Right renal pelvis (tissue), 4 donors: ENCODE measurements at regions not wholly inside any gene's neighbourhood (a gene's known extent, or its start where the extent isn't known, plus 50 kb on each side); places are given as distances from the start of the nearest gene placed in this dataset.
"Not testable (repeated sequence)": the region's sequence is repeated elsewhere in the genome, so short reads cannot be mapped to it uniquely, and the experiment has no call there.

Experiments used
- DNase-seq, 4 donors: peaks; one replicate each; pipeline ENCODE4 v3.0.0-alpha.2; 2013; ENCODE audit warnings: low read depth in 4 of 4, low spot score in 3 of 4, missing footprints in 1 of 4

DNA sequence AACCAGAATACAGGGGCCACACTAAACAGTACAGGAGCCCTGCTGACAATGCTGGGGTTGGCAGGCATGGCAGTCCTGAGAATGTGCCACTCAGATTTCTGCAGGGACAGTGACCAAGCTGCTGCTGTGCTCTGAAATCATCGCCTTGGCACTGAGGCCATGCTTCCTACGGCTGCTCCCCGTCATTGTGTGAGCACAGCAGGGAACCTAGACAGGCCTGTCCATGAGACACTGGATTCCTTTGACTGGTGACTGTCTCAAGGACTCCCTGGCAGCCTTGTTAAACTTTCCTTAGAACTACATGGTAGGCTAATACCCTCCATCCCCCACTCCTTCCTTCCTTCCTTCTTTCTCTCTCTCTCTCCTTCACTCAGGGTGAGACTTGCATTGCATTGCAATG is 111.4 kb downstream of the LUZP4 start:
- DNase-seq = no peak

DNA sequence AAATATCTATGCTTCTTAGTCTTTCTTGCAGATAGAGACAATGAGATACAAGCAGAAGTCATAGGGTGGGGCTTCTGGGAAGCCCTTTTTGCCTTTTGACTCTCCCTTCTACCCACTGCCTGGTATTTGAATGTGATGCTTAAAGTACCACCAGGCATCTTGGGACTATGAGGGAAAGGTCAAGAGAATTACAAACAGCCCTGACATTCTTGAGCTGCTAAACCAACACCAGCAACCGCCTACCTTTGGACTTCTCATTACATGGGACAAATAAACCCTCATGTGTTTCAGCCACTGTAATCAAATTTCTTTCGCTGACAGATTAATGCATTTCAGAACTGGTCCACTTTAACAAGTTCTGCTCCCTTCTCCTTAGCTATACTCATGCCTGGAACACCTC is 112.8 kb downstream of the LUZP4 start:
- DNase-seq = no peak

DNA sequence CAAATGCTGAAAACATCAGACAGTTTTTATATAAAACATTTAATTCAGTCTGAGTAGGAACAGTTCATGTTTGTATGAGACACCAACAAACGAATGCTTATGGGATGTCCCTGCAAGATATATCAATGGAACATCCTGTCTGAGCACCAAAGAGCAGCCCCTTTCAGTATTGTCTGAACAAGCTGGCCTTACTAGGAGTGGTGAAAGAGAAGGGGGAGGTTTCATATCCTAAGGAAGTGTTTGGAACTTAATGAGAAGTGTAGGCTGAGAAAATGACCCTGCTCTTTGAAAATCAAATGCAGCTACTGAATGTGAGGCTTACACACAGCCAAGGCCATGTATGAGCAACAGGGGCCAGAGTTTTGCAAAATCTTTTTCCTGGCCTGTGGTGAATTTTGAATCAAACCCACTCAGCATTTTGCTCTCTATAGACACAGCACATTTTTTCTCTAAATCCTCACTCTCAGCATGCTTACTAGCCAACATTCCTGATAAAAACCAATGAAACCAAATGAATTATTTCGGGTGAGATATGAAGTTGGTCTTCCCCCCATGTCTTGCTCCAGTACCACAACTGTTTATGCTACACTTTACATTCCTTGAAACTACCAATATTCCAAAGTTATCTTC is 119.4 kb downstream of the LUZP4 start:
- no peak for DNase-seq

DNA sequence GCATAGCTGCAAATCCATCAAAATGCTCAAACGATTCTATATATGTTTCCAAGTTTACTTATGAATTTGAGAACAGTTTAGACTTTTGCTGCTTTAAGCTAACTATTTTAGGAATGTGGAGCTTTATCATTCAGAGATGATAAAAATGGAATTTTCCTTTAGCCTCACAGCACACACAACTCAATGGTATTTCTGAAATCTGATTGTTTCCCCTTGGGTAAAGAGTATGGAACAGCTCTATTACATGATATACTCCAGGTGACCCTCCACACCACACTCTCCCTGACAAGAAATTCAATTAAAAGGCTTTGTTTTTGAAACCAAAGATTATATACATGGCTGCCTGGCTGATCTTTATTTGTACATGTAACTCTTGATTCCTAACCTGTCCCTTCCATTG is 120.0 kb downstream of the LUZP4 start:
- no peak for DNase-seq

DNA sequence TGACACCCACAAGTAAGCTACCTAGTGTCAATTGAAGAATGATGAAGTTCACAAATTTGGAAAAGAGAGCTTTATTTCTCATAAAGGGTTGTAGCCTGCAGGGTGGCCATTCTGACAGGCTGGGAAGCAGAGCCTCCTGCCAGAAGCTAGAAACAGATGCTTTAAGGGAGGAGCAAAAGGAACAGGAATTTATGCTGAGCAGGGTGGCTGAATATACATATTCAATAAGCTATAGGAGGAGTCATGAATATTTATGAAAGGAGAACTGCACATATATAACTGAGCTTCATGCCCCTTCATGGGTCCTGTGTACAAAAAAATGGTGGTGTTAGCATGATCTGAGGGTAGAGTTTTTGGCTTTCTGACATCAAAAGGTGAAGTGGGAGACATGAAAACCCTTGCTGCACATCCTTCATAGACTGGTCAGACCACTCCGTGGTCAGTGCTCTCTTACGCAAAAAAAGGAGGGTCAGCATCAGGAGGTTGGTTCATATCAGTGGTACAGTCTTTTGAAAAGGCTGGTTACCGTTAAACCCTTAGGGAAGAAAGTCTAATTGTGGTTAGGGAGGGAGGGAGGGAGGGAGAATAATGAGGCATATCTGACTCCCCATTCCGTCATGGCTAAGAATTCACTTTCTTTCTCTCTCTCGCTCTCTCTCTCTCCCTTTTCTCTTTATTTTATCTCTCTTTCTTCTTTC is 121.4 kb downstream of the LUZP4 start:
- DNase-seq = no peak

DNA sequence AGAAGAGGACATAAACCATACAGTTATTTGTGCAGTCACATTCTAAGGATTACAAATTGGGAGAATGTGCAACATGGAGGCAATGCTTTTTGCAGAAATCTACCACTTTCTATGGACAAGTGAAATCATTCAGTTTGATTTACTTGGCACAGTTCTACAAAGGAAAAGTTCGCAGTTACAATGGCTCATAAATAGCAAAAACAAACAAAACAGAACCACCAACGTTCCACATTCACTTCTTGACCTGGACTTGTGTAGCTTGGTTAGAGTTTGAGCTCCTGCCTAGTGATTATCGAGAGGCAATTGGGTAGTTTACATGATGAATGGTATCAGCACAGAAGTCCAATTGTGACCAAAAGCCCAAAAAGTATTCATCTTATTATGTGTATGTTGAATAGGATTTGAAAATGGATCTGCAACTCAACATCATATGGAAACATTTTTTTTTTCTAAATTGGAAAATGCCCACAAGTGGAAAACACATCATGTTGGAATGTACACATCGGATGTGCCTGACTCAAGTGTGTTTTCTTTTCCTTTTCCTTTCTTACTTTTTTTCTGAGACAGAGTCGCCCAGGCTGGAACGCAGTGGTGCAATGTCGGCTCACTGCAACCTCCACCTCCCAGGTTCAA is 123.8 kb downstream of the LUZP4 start:
- no peak for DNase-seq

DNA sequence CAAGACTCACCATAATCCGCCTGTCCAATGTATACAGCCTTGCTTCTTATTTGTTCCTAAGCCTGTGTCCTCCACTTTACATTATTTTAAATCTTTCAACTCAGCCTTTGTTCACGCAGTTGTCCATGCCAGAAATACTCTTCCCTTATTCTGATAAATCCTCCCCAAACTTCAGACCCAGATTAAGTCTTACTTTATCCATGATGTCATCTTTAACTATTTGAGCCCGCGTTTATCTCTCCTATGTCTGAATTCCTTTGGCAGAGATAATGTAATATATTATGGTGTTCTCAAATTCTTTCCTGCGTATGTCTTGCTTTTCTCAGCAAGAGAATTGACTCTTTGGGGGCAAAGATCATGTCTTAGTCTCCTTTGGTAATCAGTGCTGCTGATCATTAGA is 129.6 kb downstream of the LUZP4 start:
- no peak for DNase-seq

DNA sequence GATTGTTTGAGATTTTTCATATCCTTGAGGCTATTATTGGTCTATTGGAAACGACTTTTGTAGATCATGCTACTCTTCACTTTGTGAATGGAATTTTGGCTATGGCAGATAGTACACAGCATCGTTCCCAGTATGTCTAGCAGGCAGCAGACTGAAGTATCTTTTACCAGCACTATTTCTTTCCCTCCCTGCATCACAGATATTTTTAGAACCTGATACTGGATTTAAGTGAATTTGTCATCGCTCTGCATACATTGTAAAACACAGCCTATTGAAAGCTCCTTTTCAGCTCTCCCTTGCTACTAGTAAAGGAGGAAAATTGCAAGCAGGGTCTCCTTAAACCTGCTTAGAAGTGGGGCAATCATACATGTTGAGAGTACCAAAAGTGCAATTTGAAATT is 133.6 kb downstream of the LUZP4 start:
- no peak for DNase-seq

DNA sequence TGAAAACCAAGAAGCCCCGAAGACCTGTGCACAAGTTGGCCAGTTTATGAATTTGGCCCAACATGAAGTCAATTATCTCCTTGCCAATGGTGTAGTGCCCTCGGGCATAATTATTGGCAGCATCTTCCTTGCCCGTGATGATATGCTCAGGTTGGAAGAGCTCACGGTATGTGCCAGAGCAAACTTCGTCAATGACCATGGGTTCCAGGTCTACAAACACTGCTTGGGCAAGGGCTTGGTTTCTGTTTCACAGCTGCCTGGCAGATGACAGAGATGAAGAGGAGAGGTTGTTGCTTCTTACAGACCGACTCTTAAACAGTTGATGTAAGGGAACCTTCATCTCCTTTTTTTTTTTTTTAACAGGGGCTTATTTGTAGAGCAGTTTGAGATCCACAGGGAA is 135.6 kb upstream of the PLS3 start:
- no peak for DNase-seq

DNA sequence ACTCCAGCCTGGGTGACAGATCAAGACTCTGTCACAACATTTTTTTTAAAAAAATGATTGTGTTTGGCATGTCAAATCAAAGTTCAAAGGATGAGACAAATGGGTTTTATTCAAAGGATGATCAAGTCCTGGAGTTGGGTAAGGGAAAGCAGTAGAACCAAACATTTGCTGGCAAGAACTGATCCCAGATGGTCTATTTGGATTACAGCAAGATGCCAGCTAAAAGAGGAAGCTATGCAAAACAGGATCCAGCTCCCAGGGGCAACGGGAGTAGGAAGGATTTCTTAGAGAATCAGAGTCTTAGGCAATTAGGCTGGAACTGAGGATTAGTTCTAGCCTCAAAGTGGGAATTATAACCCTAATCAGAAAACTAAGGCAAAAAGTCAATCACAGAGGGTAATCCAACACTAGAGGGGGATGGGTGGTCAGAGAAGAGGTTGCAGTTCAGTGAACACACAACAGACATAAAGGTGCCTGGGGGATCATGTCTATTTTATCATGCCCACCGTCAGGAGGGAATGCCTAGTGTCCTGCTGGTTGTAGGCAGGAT is 133.0 kb upstream of the PLS3 start:
- DNase-seq = no peak

DNA sequence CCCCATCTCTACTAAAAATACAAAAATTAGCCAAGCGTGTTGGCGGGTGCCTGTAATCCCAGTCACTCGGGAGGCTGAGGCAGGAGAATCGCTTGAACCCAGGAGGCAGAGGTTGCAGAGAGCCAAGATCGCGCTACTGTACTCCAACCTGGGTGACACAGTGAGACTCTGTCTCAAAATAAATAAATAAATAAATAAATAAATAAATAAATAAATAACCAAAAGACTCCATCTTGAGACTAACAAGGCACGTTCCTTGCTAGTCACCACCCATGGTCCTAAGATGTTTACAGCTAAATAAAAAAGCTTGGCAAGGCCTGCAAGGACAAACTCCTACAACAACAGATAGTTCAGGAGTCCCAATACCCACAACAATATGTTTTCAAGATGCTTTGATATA is 126.1 kb upstream of the PLS3 start:
- not testable (repeated sequence) for DNase-seq

DNA sequence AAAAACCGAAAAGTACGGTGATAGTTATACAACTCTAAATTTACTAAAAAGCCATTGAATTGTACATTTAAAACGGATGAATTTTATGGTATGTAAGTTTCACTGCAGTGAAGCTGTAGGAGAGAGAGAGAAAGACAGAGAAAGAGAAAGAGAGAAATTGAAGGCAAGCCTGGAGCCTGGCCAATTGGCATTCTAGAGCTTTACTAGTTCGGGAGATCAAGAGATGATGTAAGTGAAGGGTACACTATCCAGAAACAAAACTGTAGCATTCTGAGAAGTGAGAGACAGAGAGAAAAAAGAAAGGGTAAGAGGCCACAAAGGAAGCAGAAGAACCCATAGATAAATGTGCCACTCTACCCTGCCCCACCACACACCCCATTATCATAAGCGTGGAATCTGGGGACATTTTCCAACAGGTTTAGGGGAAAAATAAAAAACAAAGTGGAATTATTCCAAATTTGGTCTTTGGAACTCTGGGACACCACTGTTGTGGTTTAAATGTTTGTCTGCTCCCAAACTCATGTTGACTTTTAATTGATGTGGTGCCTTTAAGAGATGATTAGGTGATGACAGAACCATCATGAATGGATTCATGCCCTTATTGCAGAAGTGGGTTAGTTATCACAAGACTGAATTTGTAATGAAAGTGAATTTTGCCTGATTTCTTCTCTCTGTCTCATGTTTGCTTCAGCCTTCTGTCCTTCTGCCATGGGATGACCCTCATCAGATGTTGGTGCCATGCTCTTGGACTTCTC is 123.0 kb upstream of the PLS3 start:
- DNase-seq = no peak

DNA sequence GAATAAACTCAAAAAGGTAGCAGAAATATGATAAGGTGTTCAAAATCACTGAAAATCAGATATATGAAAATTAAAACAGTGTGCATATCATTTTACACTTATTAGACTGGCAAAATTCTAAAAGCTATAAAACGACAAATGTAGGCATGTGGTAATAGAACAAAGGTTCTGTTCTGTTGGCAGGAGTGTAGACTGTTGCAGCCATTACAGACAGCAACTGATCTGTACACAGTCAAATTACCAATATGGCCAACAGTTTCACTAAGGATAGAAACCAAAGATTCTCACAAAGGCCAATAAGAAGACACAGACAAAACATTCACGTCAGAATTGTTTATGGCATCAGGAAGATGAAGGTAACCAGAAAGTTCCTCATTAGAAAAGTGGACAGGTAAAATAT is 112.8 kb upstream of the PLS3 start:
- no peak for DNase-seq

DNA sequence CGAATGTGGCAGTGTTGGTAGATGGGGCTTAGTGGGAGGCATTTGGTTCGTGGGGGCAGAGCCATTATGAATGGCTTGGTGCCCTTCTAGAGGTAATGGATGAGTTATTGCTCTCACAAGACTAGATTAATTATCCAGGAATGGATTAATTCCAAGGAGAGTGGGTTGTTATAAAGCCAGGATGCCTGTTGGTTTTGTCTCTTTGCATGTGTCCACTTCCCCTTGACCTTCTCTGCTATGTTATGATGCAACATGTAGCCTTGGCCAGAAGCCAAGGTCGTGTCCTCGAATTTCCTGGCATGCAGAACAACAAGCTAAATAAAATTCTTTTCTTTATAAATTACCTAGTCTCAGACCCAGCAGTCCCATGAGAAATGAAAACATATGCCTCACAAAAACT is 111.2 kb upstream of the PLS3 start:
- peak in 1 of 4 donors; percentile 6 for DNase-seq

DNA sequence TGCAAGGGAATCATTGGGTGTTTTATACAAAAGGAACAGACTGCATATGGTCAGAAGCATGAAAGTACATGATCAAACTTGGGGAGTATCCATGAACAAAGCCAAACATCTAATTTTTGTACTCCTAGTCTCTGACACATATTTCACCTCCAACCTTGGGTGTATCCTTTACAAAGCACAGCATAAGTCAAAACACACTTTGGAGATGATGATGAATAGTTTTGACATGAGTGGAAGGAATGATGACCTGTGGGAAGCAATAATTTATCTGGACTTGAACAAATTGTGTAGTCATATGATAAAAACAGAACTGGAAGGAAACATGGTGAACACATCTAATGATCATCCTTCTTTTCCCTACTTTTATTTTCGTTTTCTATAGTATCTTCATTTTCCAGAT is 108.7 kb upstream of the PLS3 start:
- no peak for DNase-seq

DNA sequence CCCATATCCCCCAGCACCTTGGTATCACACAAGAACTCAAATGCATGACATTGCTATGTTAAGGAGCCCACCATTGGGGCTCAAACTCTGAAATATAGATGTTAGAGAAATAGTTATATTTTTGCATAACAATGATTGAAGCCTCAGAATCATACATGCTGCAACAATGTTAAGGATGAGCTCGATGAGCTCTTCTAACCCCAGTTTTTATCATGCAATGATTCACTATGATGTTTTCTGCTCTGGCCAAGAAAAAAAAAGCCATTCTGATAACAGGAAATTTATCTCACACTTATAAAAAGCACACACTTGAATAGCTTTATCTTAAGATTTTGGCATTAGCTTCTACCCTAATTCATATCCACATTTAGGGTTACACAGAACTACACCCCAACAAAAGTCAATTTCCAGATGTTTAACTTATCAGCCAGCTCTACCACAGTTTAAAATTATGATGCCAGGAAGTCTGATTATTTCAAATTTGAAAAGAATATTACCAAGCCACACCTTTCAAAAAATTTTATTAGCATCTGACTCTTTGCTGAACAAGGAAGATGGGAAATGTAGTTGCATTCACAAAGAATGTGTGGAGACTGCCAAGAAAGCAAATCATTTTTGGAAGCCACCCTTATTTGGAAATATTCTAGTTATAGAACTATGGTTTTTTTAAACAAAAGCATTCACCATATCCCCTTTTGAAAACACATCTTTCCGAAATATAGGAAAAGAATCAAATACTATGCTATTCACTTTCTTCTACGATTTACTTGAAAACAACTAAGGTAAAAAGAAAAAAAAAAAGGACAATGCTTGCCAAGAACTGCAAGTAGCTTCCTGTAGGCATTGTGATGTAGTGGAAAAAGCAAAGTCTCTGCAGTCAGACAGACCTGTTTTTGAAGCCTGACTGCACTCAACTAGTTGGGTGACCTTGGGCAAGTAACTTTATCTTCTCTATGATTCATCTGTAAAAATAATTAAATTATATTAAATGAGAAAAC is 100.8 kb upstream of the PLS3 start:
- no peak for DNase-seq

DNA sequence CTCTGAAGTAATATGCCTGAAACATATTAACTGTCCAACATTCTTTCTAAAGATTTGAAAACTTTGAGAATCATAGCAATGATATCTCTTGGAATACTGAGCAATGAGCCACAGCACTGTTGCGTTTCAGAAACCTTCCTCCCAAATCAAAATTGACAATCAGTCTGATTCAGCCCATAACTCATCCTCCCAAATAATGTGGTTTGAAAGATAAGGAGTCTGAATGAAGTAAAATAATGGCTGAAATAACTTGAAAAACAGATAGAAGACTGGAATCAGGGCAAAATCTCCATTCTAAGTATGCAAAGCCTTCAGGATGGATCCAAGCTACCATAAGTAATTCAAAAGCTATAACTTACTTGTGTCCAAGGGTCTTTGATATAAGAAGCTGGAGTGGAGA is 98.6 kb upstream of the PLS3 start:
- no peak for DNase-seq

DNA sequence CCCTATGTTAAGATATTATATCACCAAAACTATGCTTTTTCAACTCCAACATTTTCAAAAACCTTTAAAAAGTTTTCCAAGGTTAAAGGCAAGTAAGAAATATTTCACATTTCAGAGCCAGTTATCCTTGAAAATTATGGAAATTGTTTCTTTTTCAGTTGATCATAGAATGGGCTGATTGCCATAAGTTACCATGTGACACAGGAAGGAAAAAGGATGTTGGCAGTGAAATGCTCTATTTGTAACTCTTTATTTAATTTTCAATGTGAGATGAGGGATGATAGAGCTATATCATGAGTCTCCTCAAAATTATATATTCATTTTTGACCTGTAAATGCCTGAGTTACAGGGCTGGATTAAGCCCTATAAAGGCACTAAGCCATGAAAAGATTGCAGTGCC is 93.0 kb upstream of the PLS3 start:
- no peak for DNase-seq

DNA sequence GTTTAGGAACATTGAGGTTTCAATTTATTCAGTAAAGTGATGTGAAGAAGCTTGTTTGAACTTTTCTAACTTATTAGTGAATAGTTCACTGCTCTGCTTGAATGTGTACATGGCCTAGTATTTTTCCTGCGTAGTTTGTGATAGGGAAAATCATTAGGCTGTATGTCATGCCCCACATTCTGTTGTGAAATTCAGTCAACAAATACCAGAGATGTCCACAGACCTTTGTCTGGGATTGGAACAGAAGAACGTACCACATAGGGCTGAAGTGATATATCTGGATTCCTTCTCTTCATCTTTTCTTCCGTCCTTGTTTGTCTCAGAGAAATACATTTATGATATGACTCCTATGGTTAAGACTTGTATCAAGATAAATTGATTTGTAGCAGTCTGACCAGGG is 88.8 kb upstream of the PLS3 start:
- DNase-seq = no peak

DNA sequence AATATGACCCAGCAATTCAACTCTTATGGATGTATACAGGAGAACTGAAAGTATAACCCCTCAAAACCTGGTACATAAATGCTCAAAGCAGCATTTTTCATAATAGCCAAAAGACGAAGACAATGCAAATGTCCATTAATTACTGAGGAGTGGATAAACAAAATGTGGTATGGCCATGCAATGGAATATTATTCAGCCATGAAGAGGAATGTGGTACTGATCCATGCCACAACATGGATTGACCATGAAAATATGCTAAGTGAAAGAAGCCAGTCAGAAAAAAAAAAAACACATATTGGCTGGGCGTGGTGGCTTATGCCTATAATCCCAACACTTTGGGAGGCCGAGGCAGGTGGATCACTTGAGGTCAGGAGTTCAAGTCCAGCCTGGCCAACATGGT is 74.5 kb upstream of the PLS3 start:
- no peak for DNase-seq
